ENCODE measurements at regions not wholly inside any gene's neighbourhood (a gene's known extent, or its start where the extent isn't known, plus 50 kb on each side); places are given as distances from the start of the nearest gene placed in this dataset.
A peak's percentile ranks its signal among the peaks of the same experiment; 100 is the strongest.

DNA sequence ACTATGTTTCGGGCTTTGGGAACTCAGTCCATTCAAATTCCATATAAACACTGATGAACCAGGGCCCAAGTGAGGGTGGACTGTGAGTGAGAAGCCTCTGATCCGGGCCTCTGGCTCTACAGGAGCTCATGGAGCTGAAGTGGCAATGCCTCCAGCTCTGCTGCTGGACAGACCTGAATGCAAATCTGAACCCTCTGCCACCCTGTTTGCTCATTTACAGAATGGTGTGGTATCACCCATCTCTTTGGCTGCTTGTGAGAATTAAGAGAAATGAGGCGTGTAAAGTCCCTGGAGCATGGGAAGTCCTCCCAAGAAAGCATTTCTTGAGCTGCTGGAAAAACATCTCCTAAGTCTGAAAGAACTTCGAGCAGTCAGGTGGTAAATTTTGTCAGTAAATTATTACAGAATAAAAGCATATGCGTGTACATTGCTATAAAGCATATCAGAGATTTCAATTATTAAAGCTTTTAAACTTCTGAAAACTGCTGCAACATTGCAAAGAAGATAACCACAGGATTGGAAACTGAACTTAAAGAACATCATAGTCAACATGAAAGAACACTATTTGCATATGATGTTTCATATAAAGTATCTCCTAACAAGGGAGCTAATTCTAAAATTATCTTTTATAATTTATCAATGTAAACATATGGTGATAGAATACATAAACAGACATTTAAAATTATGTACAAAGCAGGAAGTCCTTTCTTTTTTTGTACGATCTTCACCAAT is 369.0 kb downstream of the UQCRFS1 start:
- Histone ChIP-seq H3K4me1 (ENCODE audit: control insufficient read depth in 1 of 2, low read depth in 2 of 2) (no peaks in the 10 kb centered on the region), H3K36me3 (no peaks in the 10 kb centered on the region), H3K4me3 (no peak overlapping the region), H3K9me3 (no peaks in the 10 kb centered on the region), H3K27ac (no peak overlapping the region), H3K27me3 (replicated peaks; ENCODE audit: insufficient read depth) (no peaks in the 10 kb centered on the region)
- no peak for TF ChIP-seq CTCF (IDR thresholded peaks at IDR 0.05)
- DNase-seq (ENCODE audit: low spot score), result no peak
- ATAC-seq (ENCODE audit: insufficient number of reproducible peaks, low FRiP score, low read depth), result no peak

GRCh38 chr19:28841531-28841930 is 371.4 kb downstream of the UQCRFS1 start:
- no peaks in the 10 kb centered on the region for H3K9me3 ChIP-seq
- no peak overlapping the region for H3K4me3 ChIP-seq
- no peaks in the 10 kb centered on the region for H3K27me3 ChIP-seq (replicated peaks; ENCODE audit: insufficient read depth)
- H3K36me3 ChIP-seq, result no peaks in the 10 kb centered on the region
- no peak overlapping the region for H3K27ac ChIP-seq
- DNase-seq (ENCODE audit: low spot score) (no peak), ATAC-seq (ENCODE audit: insufficient number of reproducible peaks, low FRiP score, low read depth) (no peak)
- TF ChIP-seq CTCF (IDR thresholded peaks at IDR 0.05), result no peak
- H3K4me1 ChIP-seq (ENCODE audit: control insufficient read depth in 1 of 2, low read depth in 2 of 2), result no peaks in the 10 kb centered on the region

DNA sequence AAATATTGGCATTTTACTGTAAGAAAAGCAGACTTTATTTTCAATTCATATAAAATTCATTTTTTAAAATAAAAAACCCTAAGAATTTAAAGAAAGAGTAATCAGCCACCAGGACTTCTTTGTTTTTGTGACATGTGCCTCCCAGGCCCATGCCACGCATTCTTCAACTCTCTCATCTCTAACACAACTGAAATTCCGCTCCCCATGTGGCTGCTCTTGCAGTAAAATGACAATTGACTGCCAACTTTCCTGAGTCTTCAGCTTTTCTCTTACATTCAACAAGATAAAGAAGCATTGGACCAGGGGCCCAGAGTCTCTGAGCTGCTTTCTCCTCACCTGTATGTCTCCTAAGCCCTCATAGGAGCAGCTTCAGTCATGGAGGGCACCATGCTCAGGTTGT is 372.1 kb downstream of the UQCRFS1 start:
- DNase-seq (ENCODE audit: low spot score) (no peak), ATAC-seq (ENCODE audit: insufficient number of reproducible peaks, low FRiP score, low read depth) (no peak)
- H3K4me3 ChIP-seq, result no peak overlapping the region
- H3K9me3 ChIP-seq, result no peaks in the 10 kb centered on the region
- no peak for TF ChIP-seq CTCF (IDR thresholded peaks at IDR 0.05)
- no peak overlapping the region for H3K27ac ChIP-seq
- H3K36me3 ChIP-seq, result no peaks in the 10 kb centered on the region
- no peaks in the 10 kb centered on the region for H3K4me1 ChIP-seq (ENCODE audit: control insufficient read depth in 1 of 2, low read depth in 2 of 2)
- no peaks in the 10 kb centered on the region for H3K27me3 ChIP-seq (replicated peaks; ENCODE audit: insufficient read depth)

- no peak overlapping the region for H3K27ac ChIP-seq
- DNase-seq (ENCODE audit: low spot score), result no peak
- H3K27me3 ChIP-seq (replicated peaks; ENCODE audit: insufficient read depth), result no peaks in the 10 kb centered on the region
- H3K36me3 ChIP-seq, result no peaks in the 10 kb centered on the region
- no peak for TF ChIP-seq CTCF (IDR thresholded peaks at IDR 0.05)
- H3K4me3 ChIP-seq, result no peak overlapping the region
- H3K4me1 ChIP-seq (ENCODE audit: control insufficient read depth in 1 of 2, low read depth in 2 of 2), result no peaks in the 10 kb centered on the region
- H3K9me3 ChIP-seq, result no peaks in the 10 kb centered on the region
- ATAC-seq (ENCODE audit: insufficient number of reproducible peaks, low FRiP score, low read depth), result peak; percentile 15
Observed at GRCh38 chr19:28839455-28839854, 373.5 kb downstream of the UQCRFS1 start.

DNA sequence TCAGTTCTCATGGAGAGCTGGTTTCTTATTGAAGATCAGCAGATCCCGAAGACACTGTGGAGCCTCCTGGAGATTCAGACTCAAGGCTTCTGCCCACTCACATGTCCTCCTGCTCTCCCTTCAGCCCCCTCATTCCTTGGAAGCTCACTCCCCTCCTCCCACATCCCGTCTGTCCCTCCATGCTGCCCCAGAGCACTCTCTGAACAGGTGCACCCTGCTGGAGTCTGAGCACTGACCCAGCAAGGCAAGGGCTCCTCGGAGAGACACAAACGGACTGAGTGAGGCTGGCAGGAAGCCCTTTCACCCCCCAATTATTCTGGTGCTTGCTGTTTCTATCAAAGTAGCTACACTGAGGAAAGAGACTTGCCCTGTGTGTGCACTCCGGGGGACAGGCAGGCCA is 374.0 kb downstream of the UQCRFS1 start:
- ATAC-seq (ENCODE audit: insufficient number of reproducible peaks, low FRiP score, low read depth) (no peak), DNase-seq (ENCODE audit: low spot score) (no peak)
- Histone ChIP-seq H3K4me3 (no peak overlapping the region), H3K36me3 (no peaks in the 10 kb centered on the region), H3K9me3 (no peaks in the 10 kb centered on the region), H3K27me3 (replicated peaks; ENCODE audit: insufficient read depth) (no peaks in the 10 kb centered on the region), H3K27ac (no peak overlapping the region), H3K4me1 (ENCODE audit: control insufficient read depth in 1 of 2, low read depth in 2 of 2) (no peaks in the 10 kb centered on the region)
- TF ChIP-seq CTCF (IDR thresholded peaks at IDR 0.05), result no peak
